GM12878 (cell line): ENCODE measurements at regions not wholly inside any gene's neighbourhood (a gene's known extent, or its start where the extent isn't known, plus 50 kb on each side); places are given as distances from the start of the nearest gene placed in this dataset.

Experiments used
- ATAC-seq: fragments of 200-7000 bp; cut with Tn5 transposase; 3 replicates; pipeline ENCODE4 v1.9.1; 2020; ENCODE audit warnings: mild to moderate bottlenecking, moderate library complexity
- BruUV-seq: library from RNA; stranded (reverse); fragments of 400-500 nt; replicated peaks from 2 replicates; lab custom pipeline; 2021; lab: Mats Ljungman, UMichigan
- CTCF ChIA-PET: fragments of 300-600 bp; sonication (Branson Sonifier 250); formaldehyde crosslinking; extraction: SDS; loops from one replicate; lab custom pipeline; 2021; ENCODE audit warnings: inconsistent platforms; lab: Yijun Ruan, JAX
- POLR2A ChIA-PET: fragments of 350-600 bp; formaldehyde crosslinking; extraction: SDS; loops from one replicate; lab custom pipeline; 2021; ENCODE audit warnings: inconsistent platforms; lab: Charles Lee
- RAD21 ChIA-PET: fragments of 300-600 bp; sonication (Branson Sonifier 250); formaldehyde crosslinking; loops from one replicate; lab custom pipeline; 2023; ENCODE audit warnings: antibody characterized with exemption; ENCODE audit not compliant: unreplicated experiment; lab: Charles Lee
- SMC1A ChIA-PET: fragments of 300-600 bp; sonication (Branson Sonifier 250); formaldehyde crosslinking; loops from one replicate; lab custom pipeline; 2023; ENCODE audit not compliant: unreplicated experiment, uncharacterized antibody; lab: Charles Lee
- DNase-seq: peaks from one replicate; pipeline ENCODE4 v3.0.0-alpha.2; 2011; ENCODE audit warnings: low read depth, low spot score
- FAIRE-seq: peaks from 3 replicates; lab custom pipeline; 2011; peaks lifted over from hg19 to GRCh38; lab: Jason Lieb, UNC
- H2AFZ ChIP-seq: 2 replicates; pipeline ENCODE4 v1.6.0; 2011; ENCODE audit warnings: low read depth, low read length, control low read depth; ENCODE audit not compliant: control insufficient read depth
- H3K27ac ChIP-seq: 2 replicates; pipeline ENCODE4 v1.5.1; 2011; ENCODE audit warnings: control low read depth; ENCODE audit not compliant: control insufficient read depth, insufficient read depth
- H3K27me3 ChIP-seq, 2 experiments: replicated peaks in 1 of 2; 2 replicates each; pipeline versions ENCODE4 v1.6.0 to v1.6.1; 2011; ENCODE audit warnings: low read length in 1 of 2; ENCODE audit not compliant: control insufficient read depth in 2 of 2, insufficient read depth in 2 of 2
- H3K36me3 ChIP-seq, 2 experiments: 2 replicates each; pipeline ENCODE4 v1.5.1; 2011; ENCODE audit warnings: low read length in 1 of 2; ENCODE audit not compliant: control insufficient read depth in 2 of 2, insufficient read depth in 2 of 2
- H3K4me1 ChIP-seq: 2 replicates; pipeline ENCODE4 v1.6.1; 2011; ENCODE audit warnings: mild to moderate bottlenecking, low read length, moderate library complexity, mixed read lengths; ENCODE audit not compliant: control insufficient read depth, insufficient read depth
- H3K4me2 ChIP-seq: 2 replicates; pipeline ENCODE4 v1.6.0; 2011; ENCODE audit warnings: control low read depth; ENCODE audit not compliant: control insufficient read depth, insufficient read depth
- H3K4me3 ChIP-seq: fragments of 200-600 bp; sonication (generic); 2 replicates; pipeline ENCODE4 v1.5.1; 2016
- H3K79me2 ChIP-seq: 2 replicates; pipeline ENCODE4 v1.6.0; 2011; ENCODE audit warnings: low read length; ENCODE audit not compliant: control insufficient read depth, insufficient read depth
- H3K9ac ChIP-seq: 2 replicates; pipeline ENCODE4 v1.8.0; 2011; ENCODE audit warnings: low read length, control low read depth, mixed read lengths; ENCODE audit not compliant: control insufficient read depth, insufficient read depth
- H3K9me3 ChIP-seq: replicated peaks from 3 replicates; pipeline ENCODE4 v1.5.1; 2011; ENCODE audit warnings: mild to moderate bottlenecking, low read length; ENCODE audit not compliant: control insufficient read depth, insufficient read depth
- H4K20me1 ChIP-seq: 2 replicates; pipeline ENCODE4 v1.6.0; 2011; ENCODE audit not compliant: control insufficient read depth, insufficient read depth
- BCL11A ChIP-seq: IDR thresholded peaks from 2 replicates; pipeline ENCODE4 v1.6.1; 2011; ENCODE audit warnings: low read depth, low read length
- BCLAF1 ChIP-seq: fragments of 450-650 bp; IDR thresholded peaks from 2 replicates; pipeline ENCODE4 v1.6.1; 2017; ENCODE audit warnings: antibody characterized with exemption, mild to moderate bottlenecking, moderate library complexity
- HDAC2 ChIP-seq: fragments of 200-600 bp; sonication (generic); IDR thresholded peaks from 2 replicates; pipeline ENCODE4 v1.6.1; 2017
- IKZF2 ChIP-seq, 2 experiments: fragments of 450-650 bp; IDR thresholded peaks; 2 replicates each; pipeline ENCODE4 v1.6.1; 2017; ENCODE audit warnings: mild to moderate bottlenecking in 2 of 2, moderate library complexity in 2 of 2
- IRF3 ChIP-seq: fragments of 450-650 bp; IDR thresholded peaks from 2 replicates; pipeline ENCODE4 v1.6.1; 2014; ENCODE audit warnings: mild to moderate bottlenecking
- MTA2 ChIP-seq: fragments of 450-650 bp; IDR thresholded peaks from 2 replicates; pipeline ENCODE4 v1.6.1; 2016; ENCODE audit warnings: low read depth, mild to moderate bottlenecking, moderate library complexity
- PAX5 ChIP-seq: IDR thresholded peaks from 2 replicates; pipeline ENCODE4 v1.6.1; 2011; ENCODE audit warnings: low read depth, low read length, borderline replicate concordance
- SUPT20H ChIP-seq: IDR thresholded peaks from 2 replicates; pipeline ENCODE4 v1.6.1; 2011; ENCODE audit warnings: low read depth, mild to moderate bottlenecking, low read length, moderate library complexity, borderline replicate concordance; ENCODE audit not compliant: control insufficient read depth
- TCF3 ChIP-seq: IDR thresholded peaks from 2 replicates; pipeline ENCODE4 v1.6.1; 2012; ENCODE audit warnings: low read depth, mild to moderate bottlenecking, low read length, borderline replicate concordance; ENCODE audit not compliant: insufficient read depth
- WGBS: methylation state at CpG from one replicate; pipeline ENCODE4 v1.1.6; 2016; ENCODE audit warnings: low lambda C conversion rate; ENCODE audit not compliant: insufficient replicate concordance, insufficient coverage; ENCODE audit errors: missing lambda C conversion rate; 5-methylcytosine and 5-hydroxymethylcytosine counted together
- in situ Hi-C: fragments of 300-500 bp; cut with MboI; formaldehyde crosslinking; loops from 9 replicates; pipeline ENCODE4 v1.14.3; 2018; ENCODE audit warnings: mixed read lengths
- intact Hi-C: fragments of 100-400 bp; cut with micrococcal nuclease; formaldehyde crosslinking; loops from one replicate; pipeline ENCODE4 v1.14.2; 2022; ENCODE audit not compliant: unreplicated experiment
- TF ChIP-seq, protein P1 (sequence below): fragments of 150-350 bp; IDR thresholded peaks from 2 replicates; pipeline ENCODE4 v1.6.1; 2014; ENCODE audit warnings: mild to moderate bottlenecking, low read depth, low read length

- ChIA-PET CTCF (interaction anchor here (0.6 kb wide), 1 partner anchor 8 kb away, joined by 4 read pairs; no protein-coding TSS in a partner anchor), RAD21 (no interaction called here), SMC1A (interaction anchor here (1.2 kb wide), 1 partner anchor 9 kb away, joined by 3 read pairs; no protein-coding TSS in a partner anchor), POLR2A (no interaction called here)
- intact Hi-C loops: no loop called here
- Histone ChIP-seq H4K20me1 (no peaks in the 10 kb centered on the region), H3K27ac (no peak overlapping the region), H3K36me3 (no peaks in the 10 kb centered on the region), H3K9ac (no peak overlapping the region), H3K27me3 (no peaks in the 10 kb centered on the region; a peak in 1 of 4 replicates), H3K9me3 (no peaks in the 10 kb centered on the region), H3K4me1 (no peaks in the 10 kb centered on the region), H3K79me2 (no peaks in the 10 kb centered on the region), H2AFZ (no peak overlapping the region), H3K4me3 (no peak overlapping the region), H3K4me2 (no peak overlapping the region)
- BruUV-seq: no TSS peak
- DNase-seq (no peak), FAIRE-seq (no peak), ATAC-seq (no peak)
- TF ChIP-seq TCF3: no peak
- TF ChIP-seq BCL11A: no peak
- no peak for TF ChIP-seq HDAC2
- no peak for TF ChIP-seq MTA2
- TF ChIP-seq, protein P1, sequence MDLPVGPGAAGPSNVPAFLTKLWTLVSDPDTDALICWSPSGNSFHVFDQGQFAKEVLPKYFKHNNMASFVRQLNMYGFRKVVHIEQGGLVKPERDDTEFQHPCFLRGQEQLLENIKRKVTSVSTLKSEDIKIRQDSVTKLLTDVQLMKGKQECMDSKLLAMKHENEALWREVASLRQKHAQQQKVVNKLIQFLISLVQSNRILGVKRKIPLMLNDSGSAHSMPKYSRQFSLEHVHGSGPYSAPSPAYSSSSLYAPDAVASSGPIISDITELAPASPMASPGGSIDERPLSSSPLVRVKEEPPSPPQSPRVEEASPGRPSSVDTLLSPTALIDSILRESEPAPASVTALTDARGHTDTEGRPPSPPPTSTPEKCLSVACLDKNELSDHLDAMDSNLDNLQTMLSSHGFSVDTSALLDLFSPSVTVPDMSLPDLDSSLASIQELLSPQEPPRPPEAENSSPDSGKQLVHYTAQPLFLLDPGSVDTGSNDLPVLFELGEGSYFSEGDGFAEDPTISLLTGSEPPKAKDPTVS: no peak
- no peak for TF ChIP-seq IKZF2 (IDR thresholded peaks at IDR 0.05)
- TF ChIP-seq PAX5: no peak
- no peak for TF ChIP-seq BCLAF1
- no peak for TF ChIP-seq IRF3
- TF ChIP-seq SUPT20H: no peak
- 0% methylated on average over 1 of the region's 1 CpG for WGBS
- in situ Hi-C loops: no loop called here
Measured at GRCh38 chr7:23888958-23889357, 178.9 kb downstream of the STK31 start.
